ENCODE measurements at regions not wholly inside any gene's neighbourhood (a gene's known extent, or its start where the extent isn't known, plus 50 kb on each side); places are given as distances from the start of the nearest gene placed in this dataset.

- TF ChIP-seq OSR1 (CRISPR knock-in tag; IDR thresholded peaks at IDR 0.05) (no peak), ZFP30 (CRISPR knock-in tag; IDR thresholded peaks at IDR 0.05) (no peak), CSRNP3 (CRISPR knock-in tag; IDR thresholded peaks at IDR 0.05) (no peak), RARB (CRISPR knock-in tag; IDR thresholded peaks at IDR 0.05) (no peak), ZNF8 (CRISPR knock-in tag; IDR thresholded peaks at IDR 0.05) (no peak), TOX (CRISPR knock-in tag; IDR thresholded peaks at IDR 0.05; ENCODE audit: borderline replicate concordance) (no peak), ZC3H10 (CRISPR knock-in tag; IDR thresholded peaks at IDR 0.05) (no peak)
These were observed 299.5 kb upstream of the B3GAT1 start for GRCh38 chr11:134711588-134711987.
